ENCODE measurements at regions not wholly inside any gene's neighbourhood (a gene's known extent, or its start where the extent isn't known, plus 50 kb on each side); places are given as distances from the start of the nearest gene placed in this dataset.

- no peaks in the 10 kb centered on the region for H3K4me1 Mint-ChIP-seq
- H3K4me3 Mint-ChIP-seq: no peak overlapping the region
- peaks cover 11% of the 10 kb centered on the region for H3K9me3 Mint-ChIP-seq
Measured at GRCh38 chr7:67451306-67451705, 454.7 kb downstream of the TYW1 start.

GRCh38 chr7:67452516-67453026 is 455.9 kb downstream of the TYW1 start:
- peaks cover 3% of the 10 kb centered on the region for H3K27me3 Mint-ChIP-seq
- H3K27ac Mint-ChIP-seq: no peak overlapping the region
- H3K36me3 Mint-ChIP-seq: no peaks in the 10 kb centered on the region
- no peak overlapping the region for H3K4me3 Mint-ChIP-seq
- peaks cover 11% of the 10 kb centered on the region for H3K9me3 Mint-ChIP-seq
- ATAC-seq (ENCODE audit: low read depth): no peak
- H3K4me1 Mint-ChIP-seq: no peaks in the 10 kb centered on the region
- DNase-seq (ENCODE audit: low spot score in 2 of 2): no peak

More at GRCh38 chr7:67451306-67451705, 454.7 kb downstream of the TYW1 start:
- H3K27me3 Mint-ChIP-seq: peaks cover 3% of the 10 kb centered on the region
- no peak for DNase-seq (ENCODE audit: low spot score in 2 of 2)
- H3K36me3 Mint-ChIP-seq: no peaks in the 10 kb centered on the region
- H3K27ac Mint-ChIP-seq: no peak overlapping the region
- no peak for ATAC-seq (ENCODE audit: low read depth)

- Mint-ChIP-seq H3K36me3 (no peaks in the 10 kb centered on the region), H3K4me1 (no peaks in the 10 kb centered on the region), H3K4me3 (no peak overlapping the region), H3K27me3 (peaks cover 7% of the 10 kb centered on the region), H3K27ac (no peak overlapping the region), H3K9me3 (peaks cover 11% of the 10 kb centered on the region)
- no peak for DNase-seq (ENCODE audit: low spot score in 2 of 2)
- no peak for ATAC-seq (ENCODE audit: low read depth)
Measured at GRCh38 chr7:67453580-67454380, 457.1 kb downstream of the TYW1 start.

GRCh38 chr7:67455508-67455907 is 458.9 kb downstream of the TYW1 start:
- H3K4me3 Mint-ChIP-seq: no peak overlapping the region
- H3K4me1 Mint-ChIP-seq: no peaks in the 10 kb centered on the region
- peaks cover 9% of the 10 kb centered on the region for H3K27me3 Mint-ChIP-seq
- DNase-seq (ENCODE audit: low spot score in 2 of 2): no peak
- H3K36me3 Mint-ChIP-seq: no peaks in the 10 kb centered on the region
- ATAC-seq (ENCODE audit: low read depth): no peak
- peaks cover 11% of the 10 kb centered on the region for H3K9me3 Mint-ChIP-seq
- no peak overlapping the region for H3K27ac Mint-ChIP-seq

- ATAC-seq (ENCODE audit: low read depth): no peak
- H3K36me3 Mint-ChIP-seq: no peaks in the 10 kb centered on the region
- H3K27me3 Mint-ChIP-seq: peaks cover 10% of the 10 kb centered on the region
- H3K4me1 Mint-ChIP-seq: no peaks in the 10 kb centered on the region
- no peak for DNase-seq (ENCODE audit: low spot score in 2 of 2)
- H3K9me3 Mint-ChIP-seq: peaks cover 4% of the 10 kb centered on the region
- H3K4me3 Mint-ChIP-seq: no peak overlapping the region
- no peak overlapping the region for H3K27ac Mint-ChIP-seq
Measured at GRCh38 chr7:67462781-67463191, 466.2 kb downstream of the TYW1 start.

GRCh38 chr7:67463316-67463715 is 466.7 kb downstream of the TYW1 start:
- H3K4me1 Mint-ChIP-seq: no peaks in the 10 kb centered on the region
- DNase-seq (ENCODE audit: low spot score in 2 of 2) (no peak), ATAC-seq (ENCODE audit: low read depth) (no peak)
- H3K27me3 Mint-ChIP-seq: peaks cover 10% of the 10 kb centered on the region
- H3K9me3 Mint-ChIP-seq: peaks cover 6% of the 10 kb centered on the region
- H3K27ac Mint-ChIP-seq: no peak overlapping the region
- H3K36me3 Mint-ChIP-seq: peaks cover under 1% of the 10 kb centered on the region
- no peak overlapping the region for H3K4me3 Mint-ChIP-seq

- no peak overlapping the region for H3K4me3 Mint-ChIP-seq
- no peak overlapping the region for H3K27ac Mint-ChIP-seq
- no peaks in the 10 kb centered on the region for H3K4me1 Mint-ChIP-seq
- no peak for DNase-seq (ENCODE audit: low spot score in 2 of 2)
- peaks cover 9% of the 10 kb centered on the region for H3K27me3 Mint-ChIP-seq
- H3K36me3 Mint-ChIP-seq: peaks cover 3% of the 10 kb centered on the region
- peaks cover 11% of the 10 kb centered on the region for H3K9me3 Mint-ChIP-seq
- no peak for ATAC-seq (ENCODE audit: low read depth)
Measured at GRCh38 chr7:67463983-67464382, 467.4 kb downstream of the TYW1 start.

- Mint-ChIP-seq H3K4me3 (no peak overlapping the region), H3K4me1 (no peaks in the 10 kb centered on the region), H3K36me3 (peaks cover 3% of the 10 kb centered on the region), H3K27ac (no peak overlapping the region), H3K27me3 (peaks cover 3% of the 10 kb centered on the region), H3K9me3 (peaks cover 14% of the 10 kb centered on the region)
- DNase-seq (ENCODE audit: low spot score in 2 of 2) (no peak), ATAC-seq (ENCODE audit: low read depth) (no peak)
Measured at GRCh38 chr7:67466109-67466508, 469.5 kb downstream of the TYW1 start.

- peaks cover 6% of the 10 kb centered on the region for H3K27me3 Mint-ChIP-seq
- H3K9me3 Mint-ChIP-seq: peaks cover 15% of the 10 kb centered on the region
- peaks cover 3% of the 10 kb centered on the region for H3K36me3 Mint-ChIP-seq
- DNase-seq (ENCODE audit: low spot score in 2 of 2): no peak
- H3K4me3 Mint-ChIP-seq: no peak overlapping the region
- H3K27ac Mint-ChIP-seq: no peak overlapping the region
- no peak for ATAC-seq (ENCODE audit: low read depth)
- H3K4me1 Mint-ChIP-seq: no peaks in the 10 kb centered on the region
Measured at GRCh38 chr7:67470256-67470751, 473.7 kb downstream of the TYW1 start.

GRCh38 chr7:67475293-67475692 is 478.7 kb downstream of the TYW1 start:
- Mint-ChIP-seq H3K27me3 (peaks cover 3% of the 10 kb centered on the region), H3K4me3 (no peak overlapping the region), H3K9me3 (peaks cover 3% of the 10 kb centered on the region), H3K36me3 (no peaks in the 10 kb centered on the region), H3K4me1 (no peaks in the 10 kb centered on the region), H3K27ac (no peak overlapping the region)
- ATAC-seq (ENCODE audit: low read depth) (no peak), DNase-seq (ENCODE audit: low spot score in 2 of 2) (no peak)

GRCh38 chr7:67478066-67478465 is 481.4 kb downstream of the TYW1 start:
- Mint-ChIP-seq H3K4me1 (no peaks in the 10 kb centered on the region), H3K27ac (no peak overlapping the region), H3K4me3 (no peak overlapping the region), H3K27me3 (peaks cover 3% of the 10 kb centered on the region), H3K36me3 (no peaks in the 10 kb centered on the region), H3K9me3 (peaks cover 3% of the 10 kb centered on the region)
- ATAC-seq (ENCODE audit: low read depth): no peak
- DNase-seq (ENCODE audit: low spot score in 2 of 2): no peak

GRCh38 chr7:67484244-67484751 is 487.7 kb downstream of the TYW1 start:
- no peaks in the 10 kb centered on the region for H3K9me3 Mint-ChIP-seq
- H3K36me3 Mint-ChIP-seq: no peaks in the 10 kb centered on the region
- DNase-seq (ENCODE audit: low spot score in 2 of 2) (peak in 1 of 2 donors; percentile 10), ATAC-seq (ENCODE audit: low read depth) (no peak)
- peaks cover 7% of the 10 kb centered on the region for H3K27me3 Mint-ChIP-seq
- H3K27ac Mint-ChIP-seq: no peak overlapping the region
- H3K4me1 Mint-ChIP-seq: peaks cover 5% of the 10 kb centered on the region
- H3K4me3 Mint-ChIP-seq: no peak overlapping the region

- DNase-seq (ENCODE audit: low spot score in 2 of 2) (no peak), ATAC-seq (ENCODE audit: low read depth) (no peak)
- H3K36me3 Mint-ChIP-seq: no peaks in the 10 kb centered on the region
- H3K4me3 Mint-ChIP-seq: no peak overlapping the region
- no peak overlapping the region for H3K27ac Mint-ChIP-seq
- H3K27me3 Mint-ChIP-seq: peaks cover 7% of the 10 kb centered on the region
- H3K9me3 Mint-ChIP-seq: peaks cover under 1% of the 10 kb centered on the region
- peaks cover 5% of the 10 kb centered on the region for H3K4me1 Mint-ChIP-seq
Measured at GRCh38 chr7:67486401-67486800, 489.8 kb downstream of the TYW1 start.

- ATAC-seq (ENCODE audit: low read depth) (no peak), DNase-seq (ENCODE audit: low spot score in 2 of 2) (no peak)
- H3K36me3 Mint-ChIP-seq: no peaks in the 10 kb centered on the region
- H3K4me1 Mint-ChIP-seq: peaks cover 5% of the 10 kb centered on the region
- no peak overlapping the region for H3K27ac Mint-ChIP-seq
- H3K27me3 Mint-ChIP-seq: peaks cover 7% of the 10 kb centered on the region
- H3K4me3 Mint-ChIP-seq: no peak overlapping the region
- peaks cover 2% of the 10 kb centered on the region for H3K9me3 Mint-ChIP-seq
Measured at GRCh38 chr7:67487316-67487715, 490.7 kb downstream of the TYW1 start.

Measured in memory B cell (primary cell).